HG03342 (cell line): ENCODE measurements at regions not wholly inside any gene's neighbourhood (a gene's known extent, or its start where the extent isn't known, plus 50 kb on each side); places are given as distances from the start of the nearest gene placed in this dataset.

Experiments used
- ATAC-seq: cut with Tn5 transposase; IDR thresholded peaks from one replicate; pipeline ENCODE4 v1.9.1; 2021; ENCODE audit warnings: mild to moderate bottlenecking, moderate library complexity; ENCODE audit not compliant: unreplicated experiment

- ATAC-seq, result no peak
Observed at GRCh38 chr6:91678679-91679446, 1092.0 kb upstream of the MAP3K7 start.

- no peak for ATAC-seq
Observed at GRCh38 chr6:91672201-91672600, 1085.3 kb upstream of the MAP3K7 start.

- ATAC-seq, result no peak
Observed at GRCh38 chr6:91669871-91670268, 1083.0 kb upstream of the MAP3K7 start.

- ATAC-seq, result no peak
Observed at GRCh38 chr6:91669154-91669870, 1082.4 kb upstream of the MAP3K7 start.

- no peak for ATAC-seq
Observed at GRCh38 chr6:91667596-91667995, 1080.7 kb upstream of the MAP3K7 start.

GRCh38 chr6:91664327-91664959 is 1077.6 kb upstream of the MAP3K7 start:
- peak; percentile 65 for ATAC-seq

GRCh38 chr6:91660893-91661292 is 1074.0 kb upstream of the MAP3K7 start:
- ATAC-seq, result no peak

- ATAC-seq, result no peak
Observed at GRCh38 chr6:91659891-91660290, 1073.0 kb upstream of the MAP3K7 start.

- no peak for ATAC-seq
Observed at GRCh38 chr6:91654793-91655192, 1067.9 kb upstream of the MAP3K7 start.

GRCh38 chr6:91654357-91654756 is 1067.5 kb upstream of the MAP3K7 start:
- ATAC-seq, result no peak

- no peak for ATAC-seq
Observed at GRCh38 chr6:91653895-91654294, 1067.0 kb upstream of the MAP3K7 start.

- no peak for ATAC-seq
Observed at GRCh38 chr6:91653076-91653723, 1066.3 kb upstream of the MAP3K7 start.

- ATAC-seq, result no peak
Observed at GRCh38 chr6:91646649-91647048, 1059.8 kb upstream of the MAP3K7 start.

GRCh38 chr6:91645811-91646210 is 1058.9 kb upstream of the MAP3K7 start:
- no peak for ATAC-seq

- ATAC-seq, result no peak
Observed at GRCh38 chr6:91637217-91637616, 1050.3 kb upstream of the MAP3K7 start.

GRCh38 chr6:91634791-91635190 is 1047.9 kb upstream of the MAP3K7 start:
- no peak for ATAC-seq

GRCh38 chr6:91633374-91634111 is 1046.7 kb upstream of the MAP3K7 start:
- no peak for ATAC-seq

- no peak for ATAC-seq
Observed at GRCh38 chr6:91632308-91632707, 1045.4 kb upstream of the MAP3K7 start.

GRCh38 chr6:91631227-91631626 is 1044.4 kb upstream of the MAP3K7 start:
- ATAC-seq, result no peak

- ATAC-seq, result no peak
Observed at GRCh38 chr6:91626911-91627310, 1040.0 kb upstream of the MAP3K7 start.

- ATAC-seq, result no peak
Observed at GRCh38 chr6:91613481-91613880, 1026.6 kb upstream of the MAP3K7 start.
